ENCODE measurements at regions not wholly inside any gene's neighbourhood (a gene's known extent, or its start where the extent isn't known, plus 50 kb on each side); places are given as distances from the start of the nearest gene placed in this dataset.

DNA sequence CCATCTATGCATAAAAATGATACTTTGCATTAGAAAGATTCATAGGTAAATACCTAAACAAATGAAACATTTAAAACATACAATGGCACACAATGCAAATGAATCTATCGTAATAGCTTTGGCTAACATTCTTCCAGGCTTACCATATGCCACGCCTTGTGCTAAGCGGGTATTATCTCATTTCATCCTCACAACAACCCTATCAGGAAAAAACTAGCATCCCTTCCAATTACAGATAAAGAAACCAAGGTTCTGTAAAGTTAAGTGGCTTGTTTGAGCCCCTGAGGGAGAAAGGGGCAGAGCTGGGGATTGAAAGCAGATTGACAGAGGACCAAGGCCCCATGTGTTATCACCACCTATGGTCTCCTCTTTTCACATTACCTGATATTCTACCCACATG lies 145.4 kb upstream of the ETAA1 start:
- TF ChIP-seq, protein P1, sequence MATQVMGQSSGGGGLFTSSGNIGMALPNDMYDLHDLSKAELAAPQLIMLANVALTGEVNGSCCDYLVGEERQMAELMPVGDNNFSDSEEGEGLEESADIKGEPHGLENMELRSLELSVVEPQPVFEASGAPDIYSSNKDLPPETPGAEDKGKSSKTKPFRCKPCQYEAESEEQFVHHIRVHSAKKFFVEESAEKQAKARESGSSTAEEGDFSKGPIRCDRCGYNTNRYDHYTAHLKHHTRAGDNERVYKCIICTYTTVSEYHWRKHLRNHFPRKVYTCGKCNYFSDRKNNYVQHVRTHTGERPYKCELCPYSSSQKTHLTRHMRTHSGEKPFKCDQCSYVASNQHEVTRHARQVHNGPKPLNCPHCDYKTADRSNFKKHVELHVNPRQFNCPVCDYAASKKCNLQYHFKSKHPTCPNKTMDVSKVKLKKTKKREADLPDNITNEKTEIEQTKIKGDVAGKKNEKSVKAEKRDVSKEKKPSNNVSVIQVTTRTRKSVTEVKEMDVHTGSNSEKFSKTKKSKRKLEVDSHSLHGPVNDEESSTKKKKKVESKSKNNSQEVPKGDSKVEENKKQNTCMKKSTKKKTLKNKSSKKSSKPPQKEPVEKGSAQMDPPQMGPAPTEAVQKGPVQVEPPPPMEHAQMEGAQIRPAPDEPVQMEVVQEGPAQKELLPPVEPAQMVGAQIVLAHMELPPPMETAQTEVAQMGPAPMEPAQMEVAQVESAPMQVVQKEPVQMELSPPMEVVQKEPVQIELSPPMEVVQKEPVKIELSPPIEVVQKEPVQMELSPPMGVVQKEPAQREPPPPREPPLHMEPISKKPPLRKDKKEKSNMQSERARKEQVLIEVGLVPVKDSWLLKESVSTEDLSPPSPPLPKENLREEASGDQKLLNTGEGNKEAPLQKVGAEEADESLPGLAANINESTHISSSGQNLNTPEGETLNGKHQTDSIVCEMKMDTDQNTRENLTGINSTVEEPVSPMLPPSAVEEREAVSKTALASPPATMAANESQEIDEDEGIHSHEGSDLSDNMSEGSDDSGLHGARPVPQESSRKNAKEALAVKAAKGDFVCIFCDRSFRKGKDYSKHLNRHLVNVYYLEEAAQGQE (IDR thresholded peaks at IDR 0.05; ENCODE audit: insufficient replicate concordance, low read depth): no peak
- no peak for TF ChIP-seq GABPA (IDR thresholded peaks at IDR 0.05; ENCODE audit: low read depth)
- DNase-seq (ENCODE audit: low read depth in 1 of 2, low spot score in 1 of 2): no peak
- Histone ChIP-seq H3K27me3 (ENCODE audit: insufficient read depth, poor library complexity, severe bottlenecking) (no peaks in the 10 kb centered on the region), H3K27ac (replicated peaks) (no peak overlapping the region), H3K4me3 (replicated peaks; ENCODE audit: insufficient read depth, low read length) (no peak overlapping the region)

DNA sequence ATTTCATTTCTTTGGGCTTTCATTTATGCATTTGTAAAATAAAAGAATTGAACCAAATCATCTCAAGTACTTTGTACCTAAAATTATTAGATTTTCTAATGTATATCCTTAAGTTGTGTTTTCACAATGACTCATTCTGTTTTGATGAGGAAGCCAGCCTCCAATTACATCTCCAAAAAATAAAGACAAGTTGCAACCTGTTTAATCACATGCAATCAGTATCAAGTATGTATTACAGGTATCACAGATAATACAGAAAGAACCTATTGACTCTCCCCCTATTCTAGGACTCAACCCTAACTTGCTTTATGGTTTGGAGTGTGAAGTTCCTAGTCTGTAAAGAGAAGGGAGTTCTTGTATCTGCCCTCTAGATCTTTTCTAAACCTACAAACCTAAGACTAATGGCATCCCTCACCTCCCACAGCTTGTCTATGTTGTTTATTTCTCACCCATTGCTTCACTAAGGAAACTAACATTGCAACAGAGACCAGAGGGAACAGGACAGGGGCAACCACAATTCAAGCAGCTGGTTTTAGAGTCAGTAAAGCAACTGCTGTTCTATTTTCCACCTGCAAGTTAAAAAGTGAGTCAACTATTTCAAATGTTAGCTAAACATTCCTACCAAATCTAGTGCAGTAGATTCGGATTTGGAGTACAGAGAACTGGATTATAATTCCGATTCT lies 141.1 kb upstream of the ETAA1 start:
- no peak for DNase-seq (ENCODE audit: low read depth in 1 of 2, low spot score in 1 of 2)
- Histone ChIP-seq H3K27me3 (ENCODE audit: insufficient read depth, poor library complexity, severe bottlenecking) (no peaks in the 10 kb centered on the region), H3K4me3 (replicated peaks; ENCODE audit: insufficient read depth, low read length) (no peak overlapping the region), H3K27ac (replicated peaks) (no peak overlapping the region)
- TF ChIP-seq, protein P1 (IDR thresholded peaks at IDR 0.05; ENCODE audit: insufficient replicate concordance, low read depth): no peak

DNA sequence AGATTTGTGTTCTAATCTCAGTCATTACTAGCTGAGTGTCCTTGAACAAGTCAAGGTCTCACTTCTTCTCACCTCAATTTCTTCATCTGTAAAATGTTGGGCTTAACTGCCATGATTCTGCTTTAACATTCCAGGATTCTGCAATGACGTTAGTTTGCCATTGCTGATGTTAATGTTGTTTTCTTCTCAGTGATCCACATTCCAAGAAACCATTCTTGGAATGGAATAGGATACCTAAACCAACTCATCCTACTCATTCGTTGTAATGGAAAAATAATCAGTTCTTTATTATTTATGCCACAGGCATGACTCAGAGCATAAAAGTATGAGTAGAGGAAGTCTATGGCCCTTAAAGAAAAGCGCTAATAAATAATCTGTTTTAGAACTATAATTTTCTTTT lies 140.2 kb upstream of the ETAA1 start:
- H3K27me3 ChIP-seq (ENCODE audit: insufficient read depth, poor library complexity, severe bottlenecking): no peaks in the 10 kb centered on the region
- H3K4me3 ChIP-seq (replicated peaks; ENCODE audit: insufficient read depth, low read length): no peak overlapping the region
- DNase-seq (ENCODE audit: low read depth in 1 of 2, low spot score in 1 of 2): no peak
- H3K27ac ChIP-seq (replicated peaks): no peak overlapping the region
- TF ChIP-seq, protein P1 (IDR thresholded peaks at IDR 0.05; ENCODE audit: insufficient replicate concordance, low read depth): no peak
- no peak for TF ChIP-seq SPI1 (IDR thresholded peaks at IDR 0.05; ENCODE audit: borderline replicate concordance, low read depth)
- TF ChIP-seq, protein P2, sequence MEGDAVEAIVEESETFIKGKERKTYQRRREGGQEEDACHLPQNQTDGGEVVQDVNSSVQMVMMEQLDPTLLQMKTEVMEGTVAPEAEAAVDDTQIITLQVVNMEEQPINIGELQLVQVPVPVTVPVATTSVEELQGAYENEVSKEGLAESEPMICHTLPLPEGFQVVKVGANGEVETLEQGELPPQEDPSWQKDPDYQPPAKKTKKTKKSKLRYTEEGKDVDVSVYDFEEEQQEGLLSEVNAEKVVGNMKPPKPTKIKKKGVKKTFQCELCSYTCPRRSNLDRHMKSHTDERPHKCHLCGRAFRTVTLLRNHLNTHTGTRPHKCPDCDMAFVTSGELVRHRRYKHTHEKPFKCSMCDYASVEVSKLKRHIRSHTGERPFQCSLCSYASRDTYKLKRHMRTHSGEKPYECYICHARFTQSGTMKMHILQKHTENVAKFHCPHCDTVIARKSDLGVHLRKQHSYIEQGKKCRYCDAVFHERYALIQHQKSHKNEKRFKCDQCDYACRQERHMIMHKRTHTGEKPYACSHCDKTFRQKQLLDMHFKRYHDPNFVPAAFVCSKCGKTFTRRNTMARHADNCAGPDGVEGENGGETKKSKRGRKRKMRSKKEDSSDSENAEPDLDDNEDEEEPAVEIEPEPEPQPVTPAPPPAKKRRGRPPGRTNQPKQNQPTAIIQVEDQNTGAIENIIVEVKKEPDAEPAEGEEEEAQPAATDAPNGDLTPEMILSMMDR (IDR thresholded peaks at IDR 0.05; ENCODE audit: insufficient read depth, low read length): no peak
- no peak for TF ChIP-seq GABPA (IDR thresholded peaks at IDR 0.05; ENCODE audit: low read depth)

DNA sequence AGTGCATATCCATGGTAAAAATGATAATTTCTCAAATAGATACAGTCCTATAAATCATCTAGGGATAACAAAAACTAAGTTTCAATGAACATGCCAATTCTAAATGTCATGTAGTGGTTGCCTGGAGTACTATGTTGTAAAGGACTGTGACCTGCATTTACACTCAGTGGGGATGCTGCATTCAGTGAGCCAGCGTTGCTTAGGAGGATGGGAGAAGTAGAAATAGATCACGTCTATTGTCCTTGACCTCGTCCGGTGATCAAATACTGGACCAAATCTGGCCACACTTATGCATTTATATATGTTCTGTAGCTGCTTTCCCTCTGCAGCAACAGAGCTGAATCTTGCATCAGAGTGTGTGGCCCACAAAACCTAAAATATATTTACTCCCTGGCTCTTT lies 139.0 kb upstream of the ETAA1 start:
- Histone ChIP-seq H3K27ac (replicated peaks) (no peak overlapping the region), H3K27me3 (ENCODE audit: insufficient read depth, poor library complexity, severe bottlenecking) (no peaks in the 10 kb centered on the region), H3K4me3 (replicated peaks; ENCODE audit: insufficient read depth, low read length) (no peak overlapping the region)
- TF ChIP-seq SPI1 (IDR thresholded peaks at IDR 0.05; ENCODE audit: borderline replicate concordance, low read depth) (no peak), POLR2AphosphoS5 (IDR thresholded peaks at IDR 0.05; ENCODE audit: low read depth) (no peak), GABPA (IDR thresholded peaks at IDR 0.05; ENCODE audit: low read depth) (no peak)
- TF ChIP-seq, protein P1 (IDR thresholded peaks at IDR 0.05; ENCODE audit: insufficient replicate concordance, low read depth): no peak
- TF ChIP-seq, protein P2 (IDR thresholded peaks at IDR 0.05; ENCODE audit: insufficient read depth, low read length): no peak
- no peak for DNase-seq (ENCODE audit: low read depth in 1 of 2, low spot score in 1 of 2)
